ENCODE measurements at regions not wholly inside any gene's neighbourhood (a gene's known extent, or its start where the extent isn't known, plus 50 kb on each side); places are given as distances from the start of the nearest gene placed in this dataset.

DNA sequence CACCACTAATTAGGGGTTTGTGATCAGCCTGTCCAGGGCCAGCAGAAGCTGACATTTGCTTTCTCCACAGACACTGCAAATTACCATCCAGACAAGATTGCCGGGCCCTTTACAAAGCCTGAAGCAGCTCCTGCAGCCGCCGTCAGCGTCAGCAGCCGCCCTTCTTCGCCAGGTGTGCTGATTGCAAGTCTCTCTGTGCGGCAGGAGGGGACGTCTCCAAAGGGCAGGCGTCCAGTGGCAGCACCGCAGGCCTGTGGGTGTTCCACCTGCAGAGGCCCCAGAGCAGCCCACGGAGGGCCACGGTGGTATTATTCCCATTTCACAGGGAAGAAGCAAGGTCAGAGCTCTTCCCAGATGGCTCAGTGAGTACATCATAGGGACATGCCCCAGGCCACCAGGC, 108.0 kb upstream of the PPP1R26 start:
- TF ChIP-seq ZFP36 (IDR thresholded peaks at IDR 0.05; ENCODE audit: borderline replicate concordance, partially characterized antibody), result no peak
- TF ChIP-seq POLR2A (IDR thresholded peaks at IDR 0.05; ENCODE audit: low read length), result no peak
- no peak for TF ChIP-seq SMC3 (IDR thresholded peaks at IDR 0.05)
- no peak for TF ChIP-seq MAZ (IDR thresholded peaks at IDR 0.05; ENCODE audit: borderline replicate concordance, low read depth, low read length)
- TF ChIP-seq, protein P1, sequence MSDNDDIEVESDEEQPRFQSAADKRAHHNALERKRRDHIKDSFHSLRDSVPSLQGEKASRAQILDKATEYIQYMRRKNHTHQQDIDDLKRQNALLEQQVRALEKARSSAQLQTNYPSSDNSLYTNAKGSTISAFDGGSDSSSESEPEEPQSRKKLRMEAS (IDR thresholded peaks at IDR 0.05), result no peak
- no peak for TF ChIP-seq PHF8 (IDR thresholded peaks at IDR 0.05; ENCODE audit: borderline replicate concordance, low read depth)

Measured in A549 (cell line).